Type B pancreatic cell (in vitro differentiated cells): ENCODE measurements at regions not wholly inside any gene's neighbourhood (a gene's known extent, or its start where the extent isn't known, plus 50 kb on each side); places are given as distances from the start of the nearest gene placed in this dataset.

ENCODE experiments used
- DNase-seq: peaks from one replicate; pipeline ENCODE4 v3.0.0; 2021; ENCODE audit warnings: mixed read lengths; ENCODE audit not compliant: unreplicated experiment; ENCODE audit errors: extremely low spot score
- H3K27ac Mint-ChIP-seq: 2 replicates; pipeline ENCODE4 v1.8.0; 2021; ENCODE audit warnings: mild to moderate bottlenecking, mixed read lengths
- H3K27me3 Mint-ChIP-seq: 2 replicates; pipeline ENCODE4 v1.8.0; 2021; ENCODE audit warnings: mixed read lengths
- H3K36me3 Mint-ChIP-seq: 2 replicates; pipeline ENCODE4 v1.8.0; 2021; ENCODE audit warnings: mixed read lengths
- H3K4me1 Mint-ChIP-seq: one replicate; pipeline ENCODE4 v1.8.0; 2021; ENCODE audit warnings: mixed read lengths; ENCODE audit not compliant: unreplicated experiment
- H3K4me3 Mint-ChIP-seq: 2 replicates; pipeline ENCODE4 v1.8.0; 2021; ENCODE audit warnings: mild to moderate bottlenecking, mixed read lengths
- H3K9me3 Mint-ChIP-seq: 2 replicates; pipeline ENCODE4 v1.8.0; 2021; ENCODE audit warnings: mixed read lengths
- TF ChIP-seq, protein P1 (sequence below): fragments of 200-600 bp; sonication (generic); conservative IDR thresholded peaks from 2 replicates; pipeline ENCODE4 v1.5.0; 2021; ENCODE audit warnings: antibody characterized with exemption, mild to moderate bottlenecking

DNA sequence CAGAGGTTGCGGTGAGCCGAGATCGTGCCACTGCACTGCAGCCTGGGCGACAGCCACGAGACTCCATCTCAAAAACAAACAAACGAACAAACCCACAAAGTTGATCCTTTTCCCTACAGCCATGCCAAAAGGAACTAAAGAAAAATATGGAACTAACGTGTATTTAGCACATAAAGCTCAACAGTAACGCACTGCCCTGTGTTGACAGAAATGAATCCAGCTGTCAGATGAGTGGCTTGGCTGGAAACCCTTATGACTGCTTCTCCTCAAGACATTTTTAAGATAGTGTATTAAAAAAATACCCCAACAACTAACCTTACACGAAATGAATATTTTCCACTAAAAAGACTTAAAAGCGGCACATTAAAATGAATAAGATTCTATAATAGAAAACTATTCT lies 62.9 kb upstream of the TUBA3E start:
- Mint-ChIP-seq H3K4me1 (peaks cover 11% of the 10 kb centered on the region), H3K9me3 (no peaks in the 10 kb centered on the region), H3K36me3 (no peaks in the 10 kb centered on the region), H3K27me3 (peaks cover 21% of the 10 kb centered on the region), H3K27ac (no peak overlapping the region), H3K4me3 (no peak overlapping the region)
- no peak for DNase-seq
- TF ChIP-seq, protein P1, sequence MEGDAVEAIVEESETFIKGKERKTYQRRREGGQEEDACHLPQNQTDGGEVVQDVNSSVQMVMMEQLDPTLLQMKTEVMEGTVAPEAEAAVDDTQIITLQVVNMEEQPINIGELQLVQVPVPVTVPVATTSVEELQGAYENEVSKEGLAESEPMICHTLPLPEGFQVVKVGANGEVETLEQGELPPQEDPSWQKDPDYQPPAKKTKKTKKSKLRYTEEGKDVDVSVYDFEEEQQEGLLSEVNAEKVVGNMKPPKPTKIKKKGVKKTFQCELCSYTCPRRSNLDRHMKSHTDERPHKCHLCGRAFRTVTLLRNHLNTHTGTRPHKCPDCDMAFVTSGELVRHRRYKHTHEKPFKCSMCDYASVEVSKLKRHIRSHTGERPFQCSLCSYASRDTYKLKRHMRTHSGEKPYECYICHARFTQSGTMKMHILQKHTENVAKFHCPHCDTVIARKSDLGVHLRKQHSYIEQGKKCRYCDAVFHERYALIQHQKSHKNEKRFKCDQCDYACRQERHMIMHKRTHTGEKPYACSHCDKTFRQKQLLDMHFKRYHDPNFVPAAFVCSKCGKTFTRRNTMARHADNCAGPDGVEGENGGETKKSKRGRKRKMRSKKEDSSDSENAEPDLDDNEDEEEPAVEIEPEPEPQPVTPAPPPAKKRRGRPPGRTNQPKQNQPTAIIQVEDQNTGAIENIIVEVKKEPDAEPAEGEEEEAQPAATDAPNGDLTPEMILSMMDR = no peak

DNA sequence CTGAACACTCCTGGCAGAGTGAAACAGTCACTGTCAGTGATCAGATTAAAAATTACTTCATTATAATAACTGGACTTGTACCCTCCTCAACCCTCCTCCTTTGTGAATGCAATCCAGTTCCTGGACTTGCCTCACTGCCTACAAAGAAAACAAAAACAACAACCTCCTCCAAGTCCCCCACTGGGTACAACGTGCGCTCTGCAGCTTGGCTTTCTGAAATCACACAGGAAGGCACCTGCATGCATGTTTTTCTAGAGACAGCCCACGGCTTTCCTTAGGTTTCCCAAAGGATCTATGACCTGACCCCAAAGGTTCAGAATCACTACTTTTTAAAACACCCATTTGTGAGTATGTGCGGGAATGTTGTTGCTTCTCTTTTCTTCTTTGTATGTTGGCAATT lies 61.4 kb upstream of the TUBA3E start:
- Mint-ChIP-seq H3K27ac (no peak overlapping the region), H3K9me3 (no peaks in the 10 kb centered on the region), H3K4me1 (peaks cover 11% of the 10 kb centered on the region), H3K36me3 (no peaks in the 10 kb centered on the region), H3K27me3 (peaks cover 28% of the 10 kb centered on the region), H3K4me3 (no peak overlapping the region)
- no peak for DNase-seq
- TF ChIP-seq, protein P1 = no peak

GRCh38 chr2:130258356-130258755 lies 60.1 kb upstream of the TUBA3E start:
- Mint-ChIP-seq H3K4me3 (no peak overlapping the region), H3K27ac (no peak overlapping the region), H3K27me3 (peaks cover 29% of the 10 kb centered on the region), H3K4me1 (peaks cover 11% of the 10 kb centered on the region), H3K36me3 (no peaks in the 10 kb centered on the region), H3K9me3 (no peaks in the 10 kb centered on the region)
- TF ChIP-seq, protein P1 = no peak
- no peak for DNase-seq

DNA sequence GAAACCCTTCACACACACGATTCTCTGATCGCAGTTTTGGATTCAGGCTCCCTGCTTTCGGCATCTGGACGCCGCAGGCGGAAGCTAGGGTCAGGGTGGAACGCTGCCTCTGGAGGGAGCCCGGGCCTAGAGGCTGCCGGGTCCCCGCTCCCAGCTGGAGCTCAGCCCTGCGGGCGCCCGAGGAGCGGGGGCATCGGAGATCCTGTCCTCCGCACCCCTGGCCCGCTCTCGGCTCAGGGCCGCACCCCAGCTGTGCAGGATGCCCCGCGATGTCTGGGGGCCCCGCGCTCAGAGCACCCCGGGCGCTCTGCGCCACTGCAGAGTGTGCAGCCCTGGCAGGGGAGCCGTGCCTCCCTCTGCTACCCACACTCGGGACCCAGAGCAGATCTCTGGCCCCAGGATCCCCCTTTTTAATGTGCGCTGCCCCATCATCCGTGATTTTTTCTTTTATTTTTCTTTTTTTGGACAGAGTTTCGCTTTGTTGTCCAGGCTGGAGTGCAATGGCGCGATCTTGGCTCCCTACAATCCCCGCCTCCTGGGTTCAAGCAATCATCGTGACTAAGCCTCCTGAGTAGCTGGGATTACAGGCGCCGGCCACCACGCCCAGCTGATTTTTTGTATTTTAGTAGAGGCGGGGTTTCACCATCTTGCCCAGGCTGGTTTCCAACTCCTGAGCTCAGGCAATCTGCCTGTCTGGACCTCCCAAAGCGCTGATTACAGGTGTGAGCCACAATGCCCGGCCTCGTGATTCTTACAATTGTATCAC lies 54.8 kb upstream of the TUBA3E start:
- Mint-ChIP-seq H3K9me3 (no peaks in the 10 kb centered on the region), H3K4me3 (no peak overlapping the region), H3K36me3 (no peaks in the 10 kb centered on the region), H3K4me1 (no peaks in the 10 kb centered on the region), H3K27me3 (peaks cover 13% of the 10 kb centered on the region), H3K27ac (no peak overlapping the region)
- no peak for DNase-seq
- TF ChIP-seq, protein P1 = no peak

DNA sequence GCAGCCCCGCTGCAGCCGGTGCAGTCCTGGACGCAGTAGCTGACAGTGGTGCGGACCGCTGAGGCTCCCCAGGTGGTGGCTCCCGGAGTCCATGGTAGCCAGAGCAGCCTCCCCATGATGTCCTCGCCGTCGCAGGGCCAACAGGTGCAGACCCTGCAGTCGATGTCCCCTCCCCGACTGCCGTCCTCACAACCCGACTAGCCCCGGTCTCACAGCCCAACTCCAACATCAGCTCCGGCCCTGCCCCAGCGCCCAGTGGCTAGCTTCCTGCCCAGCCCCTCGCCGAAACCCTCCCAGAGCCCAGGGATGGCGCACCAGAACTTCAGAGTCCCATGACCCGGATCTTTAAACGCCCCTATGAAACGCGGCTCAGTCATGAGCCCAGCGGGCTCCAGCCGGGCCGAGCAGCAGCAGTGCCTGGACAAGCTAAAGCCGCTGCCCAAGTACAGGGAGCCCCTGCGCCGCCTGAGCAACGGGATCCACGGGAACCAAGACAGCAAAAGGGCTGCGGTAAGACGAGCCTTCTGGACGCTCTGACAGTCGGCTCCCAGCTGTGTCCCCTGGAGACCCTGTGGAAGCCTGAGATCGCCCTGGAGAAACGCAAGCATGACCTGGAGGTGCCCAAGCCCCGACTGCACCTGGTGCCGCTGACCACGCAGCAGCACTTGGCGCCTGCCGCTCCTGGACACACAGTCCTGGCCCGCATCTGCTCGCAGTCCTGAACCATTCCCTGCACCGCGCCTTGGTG lies 53.8 kb upstream of the TUBA3E start:
- Mint-ChIP-seq H3K9me3 (no peaks in the 10 kb centered on the region), H3K36me3 (no peaks in the 10 kb centered on the region), H3K4me3 (no peak overlapping the region), H3K4me1 (no peaks in the 10 kb centered on the region), H3K27ac (no peak overlapping the region), H3K27me3 (peaks cover 13% of the 10 kb centered on the region)
- no peak for DNase-seq
- TF ChIP-seq, protein P1 = no peak
